Loucy (cell line): ENCODE measurements at regions not wholly inside any gene's neighbourhood (a gene's known extent, or its start where the extent isn't known, plus 50 kb on each side); places are given as distances from the start of the nearest gene placed in this dataset.

Source experiments
- H2AFZ ChIP-seq: fragments of 200-600 bp; sonication (generic); 2 replicates; pipeline ENCODE4 v1.6.0; 2016; ENCODE audit warnings: antibody characterized with exemption, mild to moderate bottlenecking, low read length, moderate library complexity
- H3F3A ChIP-seq: fragments of 200-600 bp; 2 replicates; pipeline ENCODE4 v1.6.0; 2016; ENCODE audit warnings: antibody characterized with exemption, low read depth, mild to moderate bottlenecking
- H3K27me3 ChIP-seq: fragments of 200-600 bp; sonication (generic); 2 replicates; pipeline ENCODE4 v1.6.1; 2014; ENCODE audit warnings: low read length, mild to moderate bottlenecking; ENCODE audit not compliant: insufficient read depth, poor library complexity, severe bottlenecking
- H3K36me3 ChIP-seq: fragments of 200-600 bp; sonication (generic); 2 replicates; pipeline ENCODE4 v1.6.1; 2016; ENCODE audit warnings: low read length; ENCODE audit not compliant: insufficient read depth
- H3K4me1 ChIP-seq: fragments of 200-600 bp; sonication (generic); 2 replicates; pipeline ENCODE4 v1.5.1; 2014; ENCODE audit warnings: low read length, mild to moderate bottlenecking; ENCODE audit not compliant: insufficient read depth, poor library complexity, severe bottlenecking
- H3K4me2 ChIP-seq: fragments of 200-600 bp; sonication (generic); 2 replicates; pipeline ENCODE4 v1.6.0; 2014; ENCODE audit warnings: antibody characterized with exemption, low read length, low read depth, mild to moderate bottlenecking; ENCODE audit not compliant: poor library complexity, severe bottlenecking
- H3K4me3 ChIP-seq: fragments of 200-600 bp; sonication (generic); 2 replicates; pipeline ENCODE4 v1.5.1; 2014; ENCODE audit warnings: low read length, mild to moderate bottlenecking, mixed read lengths; ENCODE audit not compliant: poor library complexity, severe bottlenecking
- H3K79me2 ChIP-seq: fragments of 200-600 bp; sonication (generic); 2 replicates; pipeline ENCODE4 v1.6.1; 2014; ENCODE audit warnings: low read length; ENCODE audit not compliant: insufficient read depth
- H3K9ac ChIP-seq: fragments of 200-600 bp; sonication (generic); 2 replicates; pipeline ENCODE4 v1.6.0; 2014; ENCODE audit warnings: mild to moderate bottlenecking, low read depth, low read length, moderate library complexity; ENCODE audit not compliant: poor library complexity, severe bottlenecking
- H3K9me2 ChIP-seq: fragments of 200-600 bp; sonication (generic); replicated peaks from 2 replicates; pipeline ENCODE4 v1.6.1; 2016; ENCODE audit warnings: low read depth, low read length, mixed read lengths
- H3K9me3 ChIP-seq: fragments of 200-600 bp; sonication (generic); 2 replicates; pipeline ENCODE4 v1.6.1; 2014; ENCODE audit warnings: mild to moderate bottlenecking, antibody characterized with exemption, low read length, low read depth; ENCODE audit not compliant: insufficient read depth
- H4K20me1 ChIP-seq: fragments of 200-600 bp; sonication (generic); 2 replicates; pipeline ENCODE4 v1.6.0; 2014; ENCODE audit warnings: antibody characterized with exemption, low read length, mild to moderate bottlenecking; ENCODE audit not compliant: insufficient read depth, poor library complexity, severe bottlenecking
- EZH2phosphoT487 ChIP-seq: fragments of 200-600 bp; IDR thresholded peaks from 2 replicates; pipeline ENCODE4 v1.6.1; 2018; ENCODE audit warnings: antibody characterized with exemption, mild to moderate bottlenecking, moderate library complexity, borderline replicate concordance
- TF ChIP-seq, protein P1 (sequence below): fragments of 200-600 bp; sonication (generic); conservative IDR thresholded peaks from 2 replicates; pipeline ENCODE4 v1.5.1; 2014; ENCODE audit warnings: mild to moderate bottlenecking, antibody characterized with exemption, low read length

DNA sequence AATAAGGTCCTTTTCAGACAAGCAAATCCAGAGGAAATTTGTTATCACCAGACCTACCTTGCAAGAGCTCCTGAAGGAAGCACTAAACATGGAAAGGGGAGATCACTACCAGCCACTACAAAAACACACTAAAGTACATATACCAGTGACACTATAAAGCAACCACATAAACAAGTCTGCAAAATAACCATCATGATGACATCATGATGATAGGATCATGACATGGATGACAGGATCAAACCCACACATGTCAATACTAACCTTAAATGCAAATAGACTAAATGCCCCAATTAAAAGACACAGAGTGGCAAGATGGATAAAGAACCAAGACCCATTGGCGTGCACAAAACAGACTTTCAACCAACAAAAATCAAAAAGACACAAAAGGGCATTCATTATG is 688.8 kb upstream of the NR5A2 start:
- TF ChIP-seq, protein P1, sequence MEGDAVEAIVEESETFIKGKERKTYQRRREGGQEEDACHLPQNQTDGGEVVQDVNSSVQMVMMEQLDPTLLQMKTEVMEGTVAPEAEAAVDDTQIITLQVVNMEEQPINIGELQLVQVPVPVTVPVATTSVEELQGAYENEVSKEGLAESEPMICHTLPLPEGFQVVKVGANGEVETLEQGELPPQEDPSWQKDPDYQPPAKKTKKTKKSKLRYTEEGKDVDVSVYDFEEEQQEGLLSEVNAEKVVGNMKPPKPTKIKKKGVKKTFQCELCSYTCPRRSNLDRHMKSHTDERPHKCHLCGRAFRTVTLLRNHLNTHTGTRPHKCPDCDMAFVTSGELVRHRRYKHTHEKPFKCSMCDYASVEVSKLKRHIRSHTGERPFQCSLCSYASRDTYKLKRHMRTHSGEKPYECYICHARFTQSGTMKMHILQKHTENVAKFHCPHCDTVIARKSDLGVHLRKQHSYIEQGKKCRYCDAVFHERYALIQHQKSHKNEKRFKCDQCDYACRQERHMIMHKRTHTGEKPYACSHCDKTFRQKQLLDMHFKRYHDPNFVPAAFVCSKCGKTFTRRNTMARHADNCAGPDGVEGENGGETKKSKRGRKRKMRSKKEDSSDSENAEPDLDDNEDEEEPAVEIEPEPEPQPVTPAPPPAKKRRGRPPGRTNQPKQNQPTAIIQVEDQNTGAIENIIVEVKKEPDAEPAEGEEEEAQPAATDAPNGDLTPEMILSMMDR: no peak
- Histone ChIP-seq H3K4me2 (no peak overlapping the region), H3F3A (no peaks in the 10 kb centered on the region), H2AFZ (no peak overlapping the region), H4K20me1 (no peaks in the 10 kb centered on the region), H3K4me1 (no peaks in the 10 kb centered on the region), H3K27me3 (no peaks in the 10 kb centered on the region), H3K9me3 (no peaks in the 10 kb centered on the region), H3K4me3 (no peak overlapping the region), H3K79me2 (no peaks in the 10 kb centered on the region), H3K9ac (no peak overlapping the region), H3K36me3 (no peaks in the 10 kb centered on the region), H3K9me2 (no peaks in the 10 kb centered on the region)

DNA sequence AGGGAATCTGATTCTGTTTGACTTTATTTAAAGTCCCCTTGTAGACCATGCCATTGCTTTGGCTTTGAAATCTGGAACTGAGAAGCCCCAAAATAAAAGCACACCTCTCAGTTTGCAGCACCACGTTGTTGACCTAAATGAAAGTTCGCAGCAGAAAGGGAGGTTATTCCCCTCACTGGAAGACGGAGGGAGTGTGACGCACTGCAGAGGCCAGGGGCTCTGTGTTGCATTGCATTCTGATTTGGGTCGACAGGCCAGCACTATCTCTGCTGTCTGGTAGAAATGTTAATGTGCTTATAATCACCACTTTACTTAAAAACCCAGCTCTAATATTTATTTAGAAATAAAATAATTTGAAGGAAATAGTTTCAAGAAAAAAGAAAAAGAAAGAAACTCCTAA is 675.2 kb upstream of the NR5A2 start:
- no peak overlapping the region for H3K4me3 ChIP-seq
- H4K20me1 ChIP-seq: no peaks in the 10 kb centered on the region
- H3K79me2 ChIP-seq: no peaks in the 10 kb centered on the region
- H3K9me2 ChIP-seq: no peaks in the 10 kb centered on the region
- H3F3A ChIP-seq: no peaks in the 10 kb centered on the region
- H3K9ac ChIP-seq: no peak overlapping the region
- H3K4me2 ChIP-seq: no peak overlapping the region
- no peaks in the 10 kb centered on the region for H3K36me3 ChIP-seq
- no peak overlapping the region for H2AFZ ChIP-seq
- H3K27me3 ChIP-seq: no peaks in the 10 kb centered on the region
- peaks cover 3% of the 10 kb centered on the region; the same call in 1 of the 2 replicates for H3K9me3 ChIP-seq
- no peaks in the 10 kb centered on the region for H3K4me1 ChIP-seq
- no peak for TF ChIP-seq EZH2phosphoT487
- TF ChIP-seq, protein P1: no peak

DNA sequence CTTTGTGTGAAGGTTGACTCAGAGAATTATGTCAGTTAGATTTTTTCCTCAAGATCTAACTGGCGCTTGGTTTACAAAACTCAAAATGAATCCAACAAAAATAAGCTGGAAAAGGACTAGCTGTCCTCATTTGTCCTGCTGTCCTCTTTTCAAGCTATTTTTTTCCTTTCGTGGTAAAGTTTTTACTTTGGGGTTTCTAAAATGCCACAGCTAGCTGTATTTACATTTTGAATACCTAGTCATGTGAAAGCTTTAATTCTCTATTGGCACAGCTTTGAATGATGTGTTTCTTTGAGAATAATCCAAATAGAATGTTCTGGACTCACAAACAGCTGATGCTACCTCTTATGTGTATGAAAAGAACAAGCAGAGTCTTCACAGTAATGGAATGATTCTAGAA is 673.6 kb upstream of the NR5A2 start:
- H3K27me3 ChIP-seq: no peaks in the 10 kb centered on the region
- no peak overlapping the region for H3K9ac ChIP-seq

More for the DNA sequence above, 673.6 kb upstream of the NR5A2 start:
- Histone ChIP-seq H3K79me2 (no peaks in the 10 kb centered on the region), H3K9me3 (peaks cover under 1% of the 10 kb centered on the region; the same call in 1 of the 2 replicates), H3F3A (no peaks in the 10 kb centered on the region), H3K9me2 (no peaks in the 10 kb centered on the region), H3K36me3 (no peaks in the 10 kb centered on the region), H4K20me1 (no peaks in the 10 kb centered on the region), H3K4me3 (no peak overlapping the region), H3K4me2 (no peak overlapping the region), H3K4me1 (no peaks in the 10 kb centered on the region), H2AFZ (no peak overlapping the region)
- TF ChIP-seq, protein P1: no peak
- TF ChIP-seq EZH2phosphoT487: no peak
